Fibroblast of peridontal ligament (primary cell): ENCODE measurements at regions not wholly inside any gene's neighbourhood (a gene's known extent, or its start where the extent isn't known, plus 50 kb on each side); places are given as distances from the start of the nearest gene placed in this dataset.

Experiments used
- DNase-seq: peaks from one replicate; pipeline ENCODE4 v3.0.0-alpha.2; 2010; ENCODE audit errors: extremely low read depth

DNA sequence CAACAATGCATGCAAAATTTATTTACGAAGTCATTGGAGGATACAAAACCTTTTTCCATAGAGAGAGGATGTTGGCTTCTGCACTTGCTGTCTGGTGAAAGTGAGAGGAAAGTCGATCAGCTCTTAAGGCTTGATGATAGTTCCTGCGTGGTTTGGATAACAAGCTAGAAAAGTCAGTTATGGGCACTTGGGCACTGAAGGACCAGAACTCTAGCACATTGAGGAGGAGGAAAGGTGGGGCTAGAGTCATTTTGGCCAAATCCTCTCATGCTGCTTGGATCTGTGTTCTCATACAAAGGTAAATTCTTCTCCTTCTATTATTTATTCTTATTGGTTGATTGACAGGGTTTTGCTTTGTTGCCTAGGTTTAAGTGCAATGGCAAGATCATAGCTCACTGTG lies 245.9 kb upstream of the ADAMTSL1 start:
- no peak for DNase-seq

DNA sequence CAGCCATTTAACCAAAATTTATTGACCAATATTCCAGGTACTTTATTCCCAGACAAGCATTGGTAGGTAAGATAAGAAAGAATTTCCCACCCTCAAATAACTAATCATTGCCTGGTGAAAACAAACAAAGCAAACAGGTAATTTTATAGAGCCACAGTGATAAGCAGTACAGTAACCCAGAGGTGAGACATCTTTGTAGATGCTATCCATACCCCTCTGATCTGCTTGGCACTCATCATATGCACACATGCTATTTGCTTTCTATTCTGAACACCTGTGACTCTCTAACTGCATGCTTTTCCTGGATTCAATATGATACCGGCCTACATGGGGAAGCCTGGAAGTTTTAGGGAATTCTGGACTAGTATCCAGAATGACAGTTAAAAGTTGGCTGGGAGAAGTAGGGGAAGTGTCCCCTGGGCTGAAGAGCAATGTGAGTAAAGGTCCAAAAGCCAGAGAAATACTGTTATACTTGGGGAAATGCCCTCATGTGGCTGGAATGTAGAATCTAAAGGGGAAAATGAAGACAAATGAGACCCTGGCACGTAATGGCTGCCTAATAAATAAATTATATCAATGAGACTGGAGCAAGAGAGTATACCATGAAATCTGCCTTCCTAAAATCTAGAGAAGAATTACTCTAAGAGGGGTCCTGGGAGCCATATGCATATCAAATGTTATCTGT lies 243.8 kb upstream of the ADAMTSL1 start:
- no peak for DNase-seq

DNA sequence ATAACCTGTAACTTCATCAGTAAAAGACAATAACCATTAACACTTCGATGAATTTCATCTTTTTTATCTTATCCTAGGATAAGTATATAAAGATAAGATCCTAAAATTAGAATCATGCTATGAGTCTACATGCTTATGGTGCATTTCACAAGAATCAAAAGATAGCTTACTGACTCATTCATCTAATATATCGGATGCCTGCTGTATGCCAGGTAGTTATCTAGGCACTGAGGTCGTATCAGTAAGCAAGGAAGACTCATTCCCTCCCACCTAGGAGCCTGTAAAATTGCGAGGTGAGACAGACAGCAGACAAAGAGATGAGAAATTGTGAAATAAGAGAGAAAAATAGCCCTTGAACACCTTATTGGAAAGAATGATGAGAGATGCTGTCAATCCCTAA lies 240.6 kb upstream of the ADAMTSL1 start:
- no peak for DNase-seq

DNA sequence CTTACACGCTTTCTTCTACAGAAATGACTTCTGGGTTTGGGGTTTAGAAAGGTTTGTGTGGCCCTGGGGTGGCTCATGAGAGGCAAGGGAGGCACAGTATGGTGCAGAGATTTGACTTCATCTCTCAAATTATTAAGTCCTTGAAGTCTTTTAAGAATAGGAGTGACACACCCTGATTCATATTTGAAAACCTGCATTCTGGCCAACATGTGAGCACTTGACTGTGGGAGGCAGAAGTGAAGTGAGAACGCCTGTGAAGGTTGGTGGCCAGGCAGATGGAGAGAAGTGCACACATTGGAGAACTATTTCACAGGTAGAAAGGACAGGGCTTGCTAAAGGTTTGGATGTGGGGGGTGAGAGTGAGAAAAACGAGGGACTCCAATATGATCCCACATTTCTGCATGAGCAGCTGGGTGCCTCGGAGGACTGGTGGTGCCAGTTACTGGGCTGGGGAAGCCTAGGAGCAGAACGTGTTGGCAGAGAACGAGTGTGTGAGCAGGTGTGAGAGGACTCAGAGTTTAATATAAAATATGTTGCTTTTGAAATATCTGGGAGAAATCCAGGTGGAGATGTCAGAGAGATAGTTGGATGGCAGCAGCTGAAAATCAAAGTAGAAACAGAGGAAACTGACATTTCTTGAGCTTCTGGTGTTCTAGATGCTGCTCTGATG lies 240.0 kb upstream of the ADAMTSL1 start:
- DNase-seq = no peak

DNA sequence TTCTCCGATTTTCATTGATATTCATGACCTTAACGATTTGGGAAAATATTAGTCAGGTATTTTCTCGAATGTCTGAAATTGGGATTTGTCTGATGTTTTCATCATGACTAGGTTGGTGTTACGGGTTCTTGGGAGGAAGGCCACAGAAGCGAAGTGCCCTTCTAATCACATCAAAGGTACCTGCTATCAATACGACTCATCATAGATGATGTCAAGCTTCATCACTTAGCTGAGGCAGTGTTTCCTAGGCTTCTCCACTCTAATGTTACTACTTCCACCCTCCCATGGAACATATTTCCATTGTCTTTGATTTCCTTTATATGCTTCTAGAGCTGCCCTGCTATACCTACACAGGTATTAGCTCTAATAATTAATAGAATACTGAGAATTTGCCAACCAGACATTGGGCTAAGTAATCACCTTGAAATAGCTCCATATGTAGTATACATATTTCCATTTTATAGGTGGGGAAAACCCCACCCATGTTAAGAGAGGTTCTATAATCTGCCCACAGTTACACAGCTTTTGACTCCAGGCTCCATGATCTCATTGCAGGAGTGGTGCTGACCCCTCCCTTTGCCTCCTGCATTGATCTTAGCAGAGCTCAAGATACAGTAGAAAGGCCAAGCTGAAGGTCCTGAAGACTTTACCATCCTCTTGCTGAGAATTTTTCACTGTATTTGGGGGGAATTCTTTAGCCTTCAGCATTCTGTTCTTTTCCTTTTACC lies 238.6 kb upstream of the ADAMTSL1 start:
- DNase-seq = no peak

DNA sequence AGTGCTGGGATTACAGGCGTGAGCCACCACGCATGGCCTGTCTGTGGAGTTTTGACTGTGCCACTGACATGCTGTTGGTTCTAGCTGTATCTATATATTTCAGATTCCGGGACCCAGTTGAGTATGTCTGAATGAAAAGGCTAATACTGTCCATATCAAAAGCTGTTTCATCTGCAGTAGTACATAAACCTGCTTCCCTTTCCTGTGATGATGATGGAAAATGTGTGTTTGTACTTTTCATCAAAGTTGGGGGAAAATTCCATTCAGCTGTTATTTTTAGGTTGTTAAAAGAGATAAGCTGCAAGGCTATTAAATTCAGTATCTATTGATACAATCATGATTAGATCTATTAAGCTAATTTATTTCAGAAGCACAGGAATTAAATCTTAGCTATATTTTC lies 237.6 kb upstream of the ADAMTSL1 start:
- no peak for DNase-seq

DNA sequence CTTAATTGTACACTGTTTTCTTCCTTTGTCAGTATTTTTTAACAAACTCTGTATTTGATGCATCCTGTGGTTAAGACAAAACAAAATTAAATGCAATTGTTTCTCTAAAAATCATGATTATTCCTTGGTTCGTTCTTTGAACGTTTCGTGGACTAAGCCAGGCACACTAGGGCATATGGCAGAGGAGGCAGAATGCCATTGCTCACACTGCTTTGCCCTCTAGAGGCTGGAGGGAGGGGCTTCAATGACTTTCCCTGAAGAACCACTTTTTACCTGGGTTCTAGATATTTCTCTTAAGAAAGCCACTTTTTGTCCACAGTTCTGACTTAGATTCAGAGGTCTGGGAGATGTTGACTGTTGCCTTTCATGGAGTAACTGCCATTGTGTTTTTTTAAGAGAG lies 236.2 kb upstream of the ADAMTSL1 start:
- DNase-seq = no peak

DNA sequence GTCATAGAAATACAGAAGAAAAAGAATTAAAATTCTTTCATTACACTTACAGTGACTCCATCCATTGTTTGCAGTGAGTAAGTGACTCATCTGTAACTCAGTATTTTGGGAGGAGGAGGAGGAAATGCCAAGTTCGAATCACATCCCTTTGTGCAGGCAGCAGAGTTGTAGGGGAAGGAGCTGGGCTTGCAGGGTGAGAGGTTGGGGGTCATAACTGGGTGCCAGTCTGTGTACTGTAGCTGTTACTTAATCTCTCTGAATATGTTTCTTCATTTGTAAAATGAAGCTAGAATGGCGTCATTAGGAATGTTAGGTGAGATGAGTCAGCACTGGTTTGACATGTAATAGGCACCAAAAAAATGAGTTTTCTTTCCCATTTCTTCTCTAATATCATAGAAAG lies 235.7 kb upstream of the ADAMTSL1 start:
- DNase-seq = peak; percentile 75

DNA sequence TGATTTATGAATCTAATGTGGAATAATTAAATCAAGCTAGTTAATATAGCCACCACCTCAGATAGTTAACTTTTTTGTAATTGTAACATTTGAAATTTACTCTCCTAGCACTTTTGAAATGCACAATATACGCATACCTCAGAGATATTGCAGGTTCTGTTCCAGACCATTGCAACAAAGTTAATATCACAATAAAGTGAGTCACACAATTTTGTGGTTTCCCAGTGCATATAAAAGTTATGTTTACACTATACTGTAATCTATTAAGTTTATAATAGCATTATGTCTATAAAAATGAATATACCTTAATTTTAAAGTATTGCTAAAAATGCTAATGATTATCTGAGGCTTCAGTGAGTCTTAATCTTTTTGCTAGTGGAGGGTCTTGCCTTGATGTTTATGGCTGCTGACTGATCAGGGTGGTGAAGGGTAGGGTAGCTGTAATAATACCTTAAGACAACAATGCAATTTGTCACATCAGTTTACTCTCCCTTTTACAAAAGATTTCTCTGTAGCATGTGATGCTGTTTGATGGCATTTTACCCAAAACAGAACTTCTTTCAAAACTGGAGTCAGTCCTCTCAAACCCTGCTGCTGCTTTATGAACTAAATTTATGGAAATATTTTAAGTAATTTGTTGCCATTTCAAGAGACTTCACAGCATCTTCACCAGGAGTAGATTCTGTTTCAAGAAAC lies 235.1 kb upstream of the ADAMTSL1 start:
- peak; percentile 51 for DNase-seq

DNA sequence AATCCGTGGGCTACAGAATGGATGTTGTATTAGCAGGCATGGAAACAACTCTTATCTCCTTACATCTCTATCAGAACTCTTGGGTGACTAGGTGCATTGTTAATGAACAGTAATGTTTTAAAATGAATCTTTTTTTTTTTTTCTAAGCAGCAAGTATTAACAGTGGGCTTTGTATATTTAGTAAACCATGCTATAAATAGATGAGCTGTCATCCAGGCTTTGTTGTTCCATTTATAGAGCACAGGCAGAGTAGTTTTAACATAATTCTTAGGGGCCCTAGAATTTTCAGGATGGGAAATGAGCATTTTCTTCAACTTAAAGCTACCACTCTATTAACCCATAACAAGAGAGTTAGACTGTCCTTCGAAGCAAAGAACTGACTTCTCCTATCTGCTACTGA lies 233.7 kb upstream of the ADAMTSL1 start:
- no peak for DNase-seq

DNA sequence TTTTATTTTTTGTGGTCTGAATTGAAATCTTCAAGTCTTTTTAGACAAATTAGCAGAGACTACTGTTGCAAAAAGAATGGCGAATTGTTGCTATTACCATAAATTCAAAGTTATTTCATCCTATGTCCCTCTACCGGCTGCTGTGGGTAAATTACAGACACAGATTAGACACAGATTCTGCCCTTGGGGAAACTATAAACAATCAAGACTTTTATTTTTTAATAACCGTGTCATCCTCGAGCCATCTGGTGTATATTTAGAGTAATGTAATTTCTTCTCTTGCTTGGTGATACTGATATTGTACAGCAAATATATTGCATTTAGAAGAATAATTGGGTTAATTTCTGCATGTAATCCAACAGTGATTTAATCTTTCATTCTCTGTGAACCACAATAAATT lies 228.0 kb upstream of the ADAMTSL1 start:
- no peak for DNase-seq

DNA sequence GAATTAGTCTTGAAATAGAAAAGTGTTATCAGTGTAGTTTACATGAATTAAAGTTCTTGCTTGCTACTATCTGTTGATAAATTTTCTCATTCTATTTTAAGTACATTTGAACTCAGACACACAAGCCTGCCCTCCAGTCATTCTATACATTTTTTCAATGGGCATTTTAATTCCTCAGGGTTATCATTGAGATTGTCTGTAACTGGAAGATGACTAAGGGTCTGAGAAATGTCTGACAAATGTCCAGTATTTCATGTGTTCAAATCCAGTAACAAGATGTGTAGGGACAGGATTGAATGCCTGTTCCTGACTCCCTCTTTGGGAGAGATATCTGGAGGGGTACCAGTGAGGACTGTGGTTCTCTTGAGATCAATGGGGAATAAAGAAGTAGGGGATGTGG lies 223.9 kb upstream of the ADAMTSL1 start:
- no peak for DNase-seq

DNA sequence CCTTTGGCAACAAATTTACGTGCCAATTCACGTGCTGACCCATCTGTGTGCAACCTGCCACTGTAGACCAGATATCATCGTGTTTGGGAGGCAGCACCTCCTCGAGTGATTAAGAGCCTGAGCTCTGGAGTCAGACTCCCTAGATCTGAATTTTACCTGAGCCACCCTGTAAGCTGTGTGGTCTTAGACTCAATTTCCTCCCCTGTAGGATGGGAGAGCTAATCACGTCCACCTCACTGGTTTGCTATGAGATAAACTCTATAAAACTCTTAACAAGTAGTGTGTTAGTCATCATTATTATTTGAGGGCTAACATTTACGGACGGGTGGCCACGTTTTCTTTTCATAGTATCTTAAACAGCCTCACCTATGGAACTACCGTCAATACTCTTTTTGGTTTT lies 220.0 kb upstream of the ADAMTSL1 start:
- DNase-seq = no peak

DNA sequence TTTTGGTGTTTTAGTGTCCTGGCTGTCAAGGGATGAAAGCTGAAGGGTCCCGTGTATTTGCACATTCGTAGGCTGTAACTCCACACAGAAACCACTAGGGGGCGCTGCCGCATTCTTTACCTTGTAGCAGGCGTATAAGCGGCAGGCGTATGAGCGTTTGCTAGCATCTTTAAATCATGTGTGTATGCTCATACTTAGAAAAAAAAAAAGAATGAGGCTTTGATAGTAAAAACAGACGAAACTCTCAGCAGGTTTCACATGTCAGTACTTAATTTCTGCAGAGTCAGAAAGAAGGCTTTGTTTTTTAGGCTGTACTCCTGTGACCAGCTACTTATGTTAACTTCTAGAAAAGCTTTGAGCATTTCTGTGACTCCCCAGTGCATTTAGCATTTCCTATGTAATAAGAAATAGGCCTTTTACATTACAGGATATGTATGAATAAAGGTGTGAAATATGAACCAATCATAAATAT lies 218.8 kb upstream of the ADAMTSL1 start:
- DNase-seq = peak; percentile 95

DNA sequence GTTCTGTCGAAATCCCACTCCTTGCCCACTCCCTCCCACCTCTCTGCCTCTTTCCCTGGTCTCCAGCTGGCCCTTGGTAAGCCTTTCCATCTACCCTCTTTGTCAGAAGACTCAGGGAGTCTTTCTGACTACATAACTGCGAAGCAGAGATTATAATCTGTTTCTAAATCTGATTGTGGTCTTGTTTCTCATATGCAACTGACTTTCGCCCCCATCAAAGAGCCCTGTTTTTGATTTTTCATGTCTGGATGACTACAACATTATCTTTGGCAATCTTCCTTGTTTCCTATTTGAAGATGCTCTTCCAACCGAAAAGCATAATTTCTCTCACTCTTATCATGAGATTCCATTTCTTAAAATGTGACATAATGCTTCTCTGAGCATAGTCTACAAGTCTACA lies 218.2 kb upstream of the ADAMTSL1 start:
- peak; percentile 34 for DNase-seq

DNA sequence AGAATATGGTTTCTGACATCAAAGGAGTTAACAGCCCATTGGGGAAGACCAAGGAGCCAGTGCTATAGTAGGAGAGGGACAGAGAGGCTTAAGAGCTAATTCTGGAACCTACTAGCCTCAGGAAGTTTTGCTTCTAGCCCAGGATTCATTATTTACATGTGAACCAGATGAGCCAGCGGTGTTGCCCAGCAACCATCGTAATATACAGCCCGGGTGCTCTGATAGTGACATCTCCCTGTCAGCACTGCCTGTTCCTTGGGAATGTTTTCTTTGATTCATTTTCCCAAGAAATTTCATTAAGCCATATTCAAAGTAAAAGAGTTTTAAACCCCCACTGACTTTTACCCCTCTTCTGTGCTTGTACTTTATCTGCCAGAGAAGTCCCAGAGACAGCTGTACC lies 217.4 kb upstream of the ADAMTSL1 start:
- peak; percentile 56 for DNase-seq

DNA sequence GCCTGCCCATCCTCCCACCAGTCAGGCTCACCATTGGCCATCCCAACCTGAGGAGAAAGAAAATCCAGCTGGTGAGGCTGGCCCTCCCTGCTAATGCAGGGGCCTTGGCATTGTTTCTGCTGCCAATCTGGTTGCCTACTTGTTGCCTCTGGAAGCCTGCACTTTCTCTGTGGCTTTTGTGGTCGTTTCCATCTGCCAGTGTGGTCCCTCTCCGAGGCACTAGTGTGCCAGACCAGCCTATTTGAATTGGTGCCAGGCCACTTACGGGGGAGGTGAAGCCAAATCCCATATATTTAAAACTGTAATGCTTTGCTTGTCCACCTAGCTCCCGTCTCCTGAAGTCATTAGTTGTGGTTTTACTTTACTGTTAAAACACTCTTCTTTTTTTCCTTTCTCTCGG lies 213.4 kb upstream of the ADAMTSL1 start:
- peak; percentile 65 for DNase-seq

DNA sequence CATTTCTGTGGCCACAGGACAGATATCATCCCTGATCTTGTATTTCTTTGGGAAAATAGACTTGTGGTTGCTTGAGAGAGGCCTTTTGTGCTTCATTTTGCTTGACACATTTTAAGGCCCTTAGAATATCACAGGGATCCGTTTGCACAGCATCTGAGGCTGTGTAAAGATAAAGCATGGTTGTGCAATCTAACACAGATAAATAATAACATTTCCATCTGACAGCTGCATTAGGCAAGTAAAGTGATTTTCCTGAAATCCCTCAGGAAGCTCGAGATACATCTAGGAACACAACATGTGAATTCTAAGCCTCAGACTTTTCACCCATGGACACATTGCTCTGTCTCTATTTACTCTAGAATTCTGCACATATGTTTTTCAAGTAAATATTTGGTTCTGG lies 212.8 kb upstream of the ADAMTSL1 start:
- no peak for DNase-seq

DNA sequence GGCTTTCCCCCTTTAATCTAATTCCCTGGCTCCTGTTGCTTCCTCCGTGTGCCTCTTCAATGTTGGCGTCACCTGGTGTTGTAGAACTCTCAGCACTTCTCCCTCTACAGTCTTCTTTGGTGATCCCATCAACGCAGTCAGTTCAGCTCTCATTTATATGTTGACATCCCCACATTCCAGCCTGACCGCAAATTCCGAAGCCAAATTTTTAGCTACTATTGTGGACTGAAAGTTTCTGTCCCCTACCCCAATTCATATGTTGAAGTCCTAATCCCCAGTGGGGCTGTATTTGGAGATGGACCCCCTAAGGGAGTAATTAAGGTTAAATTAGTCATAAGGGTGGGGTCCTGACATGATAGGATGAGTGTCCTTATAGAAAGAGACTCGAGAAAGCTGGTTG lies 210.6 kb upstream of the ADAMTSL1 start:
- no peak for DNase-seq

DNA sequence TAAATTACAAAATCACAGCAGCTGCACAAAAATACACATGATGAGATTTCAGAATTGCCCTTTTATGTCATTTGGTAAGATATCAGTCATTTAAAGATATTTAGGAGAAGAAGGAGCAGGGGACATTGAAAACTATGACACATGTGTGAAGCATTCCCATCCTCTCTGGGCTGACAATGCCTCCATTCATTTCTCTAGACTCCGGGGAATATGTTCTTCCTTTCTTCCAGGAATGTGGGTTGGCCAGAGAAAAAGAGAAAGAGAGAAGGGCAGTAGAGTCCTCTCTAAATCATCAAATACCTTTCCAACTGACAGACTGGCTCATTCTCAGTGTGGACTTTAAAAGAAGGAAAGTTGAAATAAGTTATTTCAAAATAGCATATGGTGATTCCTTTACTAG lies 205.6 kb upstream of the ADAMTSL1 start:
- peak; percentile 69 for DNase-seq

DNA sequence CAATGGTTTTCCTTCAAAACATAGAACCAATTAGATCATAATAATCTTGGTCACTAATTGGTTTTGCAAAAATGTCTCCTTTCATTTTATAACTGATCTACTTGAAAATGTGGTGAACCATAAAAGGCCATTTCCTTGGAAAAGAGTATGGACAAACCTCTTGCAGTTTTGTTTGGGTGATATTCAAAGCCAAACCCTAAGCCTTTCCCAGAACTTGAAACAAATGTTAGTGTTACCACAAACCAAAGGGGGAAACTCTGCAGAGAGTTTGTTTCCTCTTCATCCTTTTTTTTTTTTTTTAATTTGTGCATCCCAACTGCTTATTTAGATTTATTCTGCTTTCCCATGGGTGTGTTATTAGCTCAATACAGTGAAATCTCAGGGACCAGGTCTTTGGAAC lies 204.4 kb upstream of the ADAMTSL1 start:
- peak; percentile 71 for DNase-seq

DNA sequence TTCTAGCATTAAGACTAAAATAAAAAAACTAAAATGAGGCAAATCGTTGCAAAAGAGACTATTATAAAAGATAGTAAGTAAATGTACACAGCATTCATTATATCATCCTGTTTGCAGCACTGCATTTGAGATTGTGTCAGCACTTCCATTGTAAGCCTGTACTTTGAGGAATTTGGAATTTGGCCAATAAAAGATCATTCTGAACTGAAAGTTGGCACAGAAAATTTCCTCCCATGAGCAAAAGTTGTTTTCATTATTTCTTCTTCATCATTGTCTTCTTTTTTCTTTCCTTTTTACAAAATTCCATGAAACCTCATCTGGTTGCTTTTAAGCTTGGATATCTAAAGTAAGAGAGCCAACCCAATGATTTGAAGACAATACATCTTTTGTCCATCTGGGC lies 199.3 kb upstream of the ADAMTSL1 start:
- peak; percentile 68 for DNase-seq
